IMR-90 (cell line): ENCODE measurements at regions not wholly inside any gene's neighbourhood (a gene's known extent, or its start where the extent isn't known, plus 50 kb on each side); places are given as distances from the start of the nearest gene placed in this dataset.

Experiments used
- ATAC-seq: fragments of 200-7000 bp; cut with Tn5 transposase; 2 replicates; pipeline ENCODE4 v1.9.1; 2020; ENCODE audit warnings: low read depth, mild to moderate bottlenecking, moderate library complexity
- BruUV-seq: library from RNA; stranded (reverse); fragments of 400-500 nt; replicated peaks from 2 replicates; lab custom pipeline; 2021; lab: Mats Ljungman, UMichigan
- CTCF ChIA-PET: fragments of 300-600 bp; formaldehyde crosslinking; extraction: SDS; loops from one replicate; lab custom pipeline; 2021; ENCODE audit warnings: antibody characterized with exemption; lab: Yijun Ruan, JAX
- POLR2A ChIA-PET: fragments of 300-600 bp; sonication (Branson Sonifier 250); formaldehyde crosslinking; loops from one replicate; lab custom pipeline; 2022; ENCODE audit warnings: antibody characterized with exemption; ENCODE audit not compliant: unreplicated experiment; lab: Charles Lee
- DNase-seq: peaks from one replicate; pipeline ENCODE4 v3.0.0; 2013
- H2AFZ ChIP-seq: replicated peaks from 2 replicates; pipeline ENCODE3; 2013; ENCODE audit warnings: low read length, mild to moderate bottlenecking; ENCODE audit not compliant: poor library complexity
- H2AK5ac ChIP-seq: 2 replicates; pipeline ENCODE4 v1.6.1; 2013; ENCODE audit warnings: low read depth, low read length, inconsistent platforms
- H2AK9ac ChIP-seq: replicated peaks from 2 replicates; pipeline ENCODE3; 2013; ENCODE audit warnings: mild to moderate bottlenecking, low read depth, low read length, moderate library complexity; ENCODE audit not compliant: poor library complexity
- H2BK120ac ChIP-seq: 2 replicates; pipeline ENCODE4 v1.6.1; 2013; ENCODE audit warnings: low read depth, low read length, inconsistent platforms
- H2BK15ac ChIP-seq: 3 replicates; pipeline ENCODE4 v1.6.1; 2013; ENCODE audit warnings: low read depth, low read length, inconsistent platforms
- H2BK20ac ChIP-seq: 2 replicates; pipeline ENCODE4 v1.6.1; 2013; ENCODE audit warnings: low read depth, mild to moderate bottlenecking, inconsistent platforms, low read length, moderate library complexity
- H2BK5ac ChIP-seq: 2 replicates; pipeline ENCODE4 v1.6.1; 2013; ENCODE audit warnings: mild to moderate bottlenecking, low read depth, low read length, inconsistent platforms; ENCODE audit not compliant: poor library complexity, severe bottlenecking
- H3K14ac ChIP-seq: replicated peaks from 2 replicates; pipeline ENCODE4 v1.6.1; 2013; ENCODE audit warnings: low read depth, low read length, inconsistent platforms
- H3K18ac ChIP-seq: 2 replicates; pipeline ENCODE4 v1.6.1; 2013; ENCODE audit warnings: low read depth, low read length, control low read depth
- H3K23ac ChIP-seq: 2 replicates; pipeline ENCODE4 v1.6.1; 2013; ENCODE audit warnings: low read depth, low read length, inconsistent platforms
- H3K27ac ChIP-seq: 2 replicates; pipeline ENCODE4 v1.5.1; 2013; ENCODE audit warnings: mild to moderate bottlenecking, control low read depth, low read length; ENCODE audit not compliant: insufficient read depth
- H3K27me3 ChIP-seq: 2 replicates; pipeline ENCODE4 v1.6.1; 2013; ENCODE audit warnings: low read length; ENCODE audit not compliant: control insufficient read depth, insufficient read depth
- H3K36me3 ChIP-seq: 2 replicates; pipeline ENCODE4 v1.6.1; 2013; ENCODE audit warnings: low read length, mixed read lengths; ENCODE audit not compliant: control insufficient read depth, insufficient read depth
- H3K4ac ChIP-seq: 2 replicates; pipeline ENCODE4 v1.6.1; 2013; ENCODE audit warnings: low read depth, low read length, inconsistent platforms
- H3K4me1 ChIP-seq: 2 replicates; pipeline ENCODE4 v1.6.1; 2013; ENCODE audit warnings: low read length, mixed read lengths; ENCODE audit not compliant: control insufficient read depth, insufficient read depth
- H3K4me2 ChIP-seq: 2 replicates; pipeline ENCODE4 v1.6.1; 2013; ENCODE audit warnings: low read depth, mild to moderate bottlenecking, control low read depth, low read length, moderate library complexity
- H3K4me3 ChIP-seq: 2 replicates; pipeline ENCODE4 v1.5.1; 2013; ENCODE audit warnings: low read depth, mild to moderate bottlenecking, control low read depth, low read length, moderate library complexity; ENCODE audit not compliant: insufficient read depth
- H3K56ac ChIP-seq: 2 replicates; pipeline ENCODE4 v1.6.1; 2013; ENCODE audit warnings: low read length, inconsistent platforms; ENCODE audit not compliant: insufficient read depth; ENCODE audit errors: extremely low read depth
- H3K79me1 ChIP-seq, 2 experiments: 2 replicates each; pipeline ENCODE4 v1.6.1; 2013; ENCODE audit warnings: low read length in 2 of 2, inconsistent platforms in 1 of 2, low read depth in 1 of 2
- H3K9ac ChIP-seq: 2 replicates; pipeline ENCODE4 v1.6.1; 2013; ENCODE audit warnings: low read depth, low read length, control low read depth
- H3K9me1 ChIP-seq: 2 replicates; pipeline ENCODE4 v1.6.1; 2013; ENCODE audit warnings: low read length, inconsistent platforms; ENCODE audit not compliant: insufficient read depth
- H3K9me3 ChIP-seq: 2 replicates; pipeline ENCODE4 v1.6.1; 2013; ENCODE audit warnings: low read length; ENCODE audit not compliant: control insufficient read depth, insufficient read depth
- H4K20me1 ChIP-seq: 2 replicates; pipeline ENCODE4 v1.6.1; 2013; ENCODE audit warnings: low read length, inconsistent platforms; ENCODE audit not compliant: insufficient read depth
- H4K5ac ChIP-seq: 2 replicates; pipeline ENCODE4 v1.6.1; 2013; ENCODE audit warnings: mild to moderate bottlenecking, low read depth, low read length, control low read depth
- H4K8ac ChIP-seq, 2 experiments: 2 replicates each; pipeline ENCODE4 v1.6.1; 2013; ENCODE audit warnings: low read depth in 2 of 2, low read length in 2 of 2, control low read depth in 1 of 2, inconsistent platforms in 1 of 2
- H4K91ac ChIP-seq: 2 replicates; pipeline ENCODE4 v1.6.1; 2013; ENCODE audit warnings: low read depth, low read length, inconsistent platforms; ENCODE audit not compliant: insufficient read depth
- ELK1 ChIP-seq: fragments of 150-350 bp; IDR thresholded peaks from 2 replicates; pipeline ENCODE4 v1.6.1; 2016; ENCODE audit warnings: low read depth, mild to moderate bottlenecking, low read length, moderate library complexity, borderline replicate concordance
- SMC3 ChIP-seq: fragments of 150-350 bp; IDR thresholded peaks from 2 replicates; pipeline ENCODE4 v1.6.1; 2016; ENCODE audit warnings: low read depth, mild to moderate bottlenecking, antibody characterized with exemption, low read length, moderate library complexity
- WGBS, 2 experiments: methylation state at CpG; one replicate each; pipeline versions ENCODE4 v1.1.5 to v1.1.7; 2013; ENCODE audit warnings: missing lambda C conversion rate in 2 of 2; ENCODE audit not compliant: insufficient read length in 1 of 2; ENCODE audit errors: extremely low coverage in 2 of 2; 5-methylcytosine and 5-hydroxymethylcytosine counted together
- dilution Hi-C: fragments of 300-500 bp; cut with HindIII; formaldehyde crosslinking; loops from one replicate; pipeline ENCODE4 v1.14.3; 2018; ENCODE audit warnings: low sequenced_read_pairs; ENCODE audit not compliant: unreplicated experiment
- in situ Hi-C: fragments of 300-500 bp; cut with MboI; formaldehyde crosslinking; loops from 3 replicates; pipeline ENCODE4 v1.14.3; 2019; ENCODE audit warnings: low sequenced_read_pairs, inconsistent platforms, mixed read lengths
- intact Hi-C: fragments of 100-400 bp; cut with micrococcal nuclease; formaldehyde crosslinking; loops from 2 replicates; pipeline ENCODE4 v1.10.0; 2022

GRCh38 chr13:70333752-70334151 lies 225.5 kb upstream of the KLHL1 start:
- no peak overlapping the region for H3K27ac ChIP-seq
- POLR2A ChIA-PET = no interaction called here
- no peak overlapping the region for H4K8ac ChIP-seq
- H3K23ac ChIP-seq = no peak overlapping the region
- H3K4ac ChIP-seq = no peak overlapping the region
- CTCF ChIA-PET = no interaction called here
- H2BK15ac ChIP-seq = no peak overlapping the region
- no peak overlapping the region for H2BK20ac ChIP-seq
- intact Hi-C loops = no loop called here
- no peak overlapping the region for H2AK5ac ChIP-seq
- DNase-seq (no peak), ATAC-seq (no peak)
- H4K5ac ChIP-seq = no peak overlapping the region
- H3K9ac ChIP-seq = no peak overlapping the region
- H2BK5ac ChIP-seq = no peak overlapping the region
- H3K18ac ChIP-seq = no peak overlapping the region
- H4K91ac ChIP-seq = no peak overlapping the region
- H3K4me3 ChIP-seq = no peak overlapping the region
- H3K4me2 ChIP-seq = no peak overlapping the region
- H2AFZ ChIP-seq = no peak overlapping the region
- no peak overlapping the region for H2BK120ac ChIP-seq
- H3K27me3 ChIP-seq = no peaks in the 10 kb centered on the region
- no CpG with 5 or more reads among the region's 2 CpGs for whole genome bisulfite sequencing, 2 experiments
- no TSS peak for BruUV-seq
- H2AK9ac ChIP-seq = no peak overlapping the region
- H3K79me1 ChIP-seq = no peaks in the 10 kb centered on the region
- H3K56ac ChIP-seq = no peak overlapping the region
- in situ Hi-C loops = no loop called here
- H4K20me1 ChIP-seq = no peaks in the 10 kb centered on the region
- H3K14ac ChIP-seq = no peak overlapping the region
- dilution Hi-C loops = no loop called here
- H3K4me1 ChIP-seq = no peaks in the 10 kb centered on the region
- H3K36me3 ChIP-seq = no peaks in the 10 kb centered on the region
- no peaks in the 10 kb centered on the region for H3K9me1 ChIP-seq
- peaks cover 7% of the 10 kb centered on the region; the same call in 1 of the 2 replicates for H3K9me3 ChIP-seq
- TF ChIP-seq ELK1 (no peak), SMC3 (no peak)
